NCI-H1105 treated with DMSO at 0.1 percent for 48 hours (cell line): ENCODE measurements at regions not wholly inside any gene's neighbourhood (a gene's known extent, or its start where the extent isn't known, plus 50 kb on each side); places are given as distances from the start of the nearest gene placed in this dataset.
"Not testable (repeated sequence)": the region's sequence is repeated elsewhere in the genome, so short reads cannot be mapped to it uniquely, and the experiment has no call there.

Experiments
- DNase-seq: peaks from one replicate; lab custom pipeline; 2025; lab: John Stamatoyannopoulos, UW

DNA sequence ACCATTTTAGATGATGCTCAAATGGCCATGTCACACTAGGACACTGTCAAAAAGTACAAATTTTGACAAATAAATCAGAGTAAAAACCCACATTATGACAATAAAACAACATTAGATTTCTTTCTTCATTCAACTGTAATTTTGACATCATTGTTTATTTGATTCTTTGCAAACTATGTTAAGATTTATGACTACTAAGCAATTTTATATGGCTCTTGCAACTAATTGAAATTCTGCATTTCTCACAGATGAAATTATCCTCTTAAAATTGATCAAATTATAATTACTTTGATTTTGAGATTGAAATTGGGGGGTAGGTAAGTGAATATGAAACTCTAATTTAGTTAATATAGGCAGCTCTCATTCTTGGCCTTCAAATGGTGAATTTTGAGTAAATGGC, 59.8 kb downstream of the ATOH1 start:
- no peak for DNase-seq

DNA sequence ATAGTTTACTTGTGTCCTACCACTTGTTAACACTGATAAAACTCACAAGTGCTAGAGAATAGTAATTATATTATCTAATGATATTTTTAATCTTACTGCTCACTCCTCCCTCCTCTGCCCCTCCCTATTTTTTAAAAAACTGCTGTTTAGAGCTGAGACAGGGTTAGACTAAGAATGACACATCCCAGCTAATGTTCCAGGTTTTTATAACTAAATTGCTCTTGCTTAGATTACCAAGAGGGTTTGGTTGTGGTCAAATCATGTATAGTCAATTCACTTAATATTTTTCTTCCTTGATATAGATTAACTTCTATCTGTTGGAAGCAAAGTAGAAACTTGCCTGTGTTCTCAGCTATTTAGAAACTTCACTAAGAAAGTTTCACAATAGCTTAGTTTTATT, 60.2 kb downstream of the ATOH1 start:
- no peak for DNase-seq

DNA sequence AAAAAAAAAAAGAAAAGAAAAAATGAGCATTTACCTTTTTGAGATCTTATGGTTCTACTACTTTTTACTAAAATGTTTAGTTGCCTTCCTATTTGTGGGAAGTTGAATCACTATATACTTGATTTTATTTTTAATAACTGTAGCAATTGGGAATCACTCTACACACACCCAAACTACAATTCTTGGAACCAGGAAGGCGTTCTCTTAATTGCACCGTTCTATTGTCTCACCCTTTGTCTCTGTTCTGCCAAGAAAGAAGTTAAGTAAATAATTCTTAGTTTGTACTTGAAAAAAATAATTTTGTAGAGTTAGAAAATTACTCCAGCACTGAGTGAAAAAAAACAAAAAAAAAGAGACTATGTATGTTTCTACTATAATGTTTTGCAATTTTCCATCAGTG, 62.7 kb downstream of the ATOH1 start:
- no peak for DNase-seq

DNA sequence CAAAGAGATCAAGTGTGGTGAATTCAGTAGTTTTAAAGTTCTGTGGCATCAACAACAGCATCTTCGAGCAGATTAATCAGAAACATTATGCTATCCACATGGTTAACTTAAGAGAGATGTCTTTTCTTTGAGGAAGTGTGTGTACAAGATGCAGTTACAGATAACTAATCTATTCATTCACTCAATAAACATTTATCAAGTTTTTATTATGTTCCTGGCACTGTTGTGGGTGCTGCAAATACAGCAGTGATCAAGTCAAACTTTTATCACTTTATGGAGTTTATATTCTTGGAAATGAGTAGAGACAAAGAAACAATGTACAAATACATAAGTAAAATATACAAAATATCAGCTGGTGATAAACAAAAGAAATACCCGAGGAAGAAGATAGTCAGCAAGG, 66.4 kb downstream of the ATOH1 start:
- DNase-seq: no peak

DNA sequence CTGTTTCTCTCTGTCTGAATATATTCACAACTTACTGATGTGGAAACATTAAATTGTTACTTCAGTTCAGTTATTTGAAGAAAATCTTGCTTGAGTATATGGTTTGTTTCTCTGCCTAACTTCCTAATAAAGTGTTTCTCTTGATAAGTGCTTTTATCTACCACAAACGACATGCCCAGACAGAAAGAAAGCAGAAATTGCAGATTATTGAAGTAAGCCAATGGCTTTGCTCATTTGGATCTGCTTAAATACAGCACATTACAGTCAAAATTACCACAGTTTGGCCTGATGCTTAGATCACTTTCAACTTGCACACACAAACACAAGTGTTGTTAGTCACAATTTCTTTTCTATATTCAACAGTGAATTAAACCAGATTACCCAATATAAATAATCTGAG, 68.0 kb downstream of the ATOH1 start:
- no peak for DNase-seq

DNA sequence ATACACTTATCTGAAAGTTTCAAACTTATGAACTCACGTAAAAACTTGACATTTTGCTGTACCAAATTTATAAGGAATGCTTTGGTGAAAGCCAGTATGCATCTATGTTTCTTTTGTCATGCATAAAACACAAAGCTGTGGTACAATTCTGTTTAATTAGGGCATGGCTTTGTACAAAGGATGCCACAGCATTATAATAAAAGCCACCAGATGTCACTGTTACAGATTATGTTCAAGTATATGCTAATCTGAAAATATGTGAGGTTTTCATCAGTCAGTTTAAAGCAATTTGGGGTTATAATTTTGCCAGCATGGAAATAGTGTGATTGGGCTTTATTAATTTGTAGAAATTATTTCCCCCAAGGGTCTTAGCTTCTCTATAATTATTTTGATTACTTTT, 69.0 kb downstream of the ATOH1 start:
- DNase-seq: peak; percentile 26

DNA sequence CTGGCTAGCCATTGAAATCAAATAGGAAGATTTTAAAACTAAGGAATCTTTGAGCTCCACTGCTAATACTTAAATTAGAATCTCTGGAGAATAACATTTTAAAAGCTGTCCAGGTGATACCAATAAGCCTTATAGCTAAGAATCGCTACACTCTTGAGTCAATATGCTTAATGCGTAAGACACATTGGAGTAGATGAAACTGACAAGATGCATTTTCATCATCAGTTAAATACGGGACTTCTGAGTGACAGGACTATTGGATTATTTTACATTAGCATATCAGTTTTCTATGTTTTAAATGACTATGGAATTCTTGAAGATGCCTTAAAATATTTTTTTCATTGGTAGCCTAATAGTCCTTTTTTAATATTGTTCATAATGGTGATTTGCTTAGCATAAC, 80.2 kb downstream of the ATOH1 start:
- no peak for DNase-seq

DNA sequence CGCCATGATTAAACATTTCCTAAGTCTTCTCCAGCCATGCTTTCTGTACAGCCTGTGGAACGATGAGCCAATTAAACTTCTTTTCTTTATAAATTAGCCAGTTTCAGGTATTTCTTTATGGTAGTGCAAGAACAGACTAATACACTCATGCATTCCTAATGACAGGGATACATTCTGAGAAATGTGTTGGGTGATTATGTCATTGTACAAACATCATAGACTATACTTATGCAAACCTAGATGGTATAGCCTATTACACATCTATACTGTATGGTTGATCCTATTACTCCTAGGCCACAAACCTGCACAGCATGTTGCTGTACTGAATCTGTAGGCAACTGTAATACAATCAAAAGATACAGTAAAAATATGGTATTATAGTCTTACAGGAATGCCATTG, 83.1 kb downstream of the ATOH1 start:
- no peak for DNase-seq

DNA sequence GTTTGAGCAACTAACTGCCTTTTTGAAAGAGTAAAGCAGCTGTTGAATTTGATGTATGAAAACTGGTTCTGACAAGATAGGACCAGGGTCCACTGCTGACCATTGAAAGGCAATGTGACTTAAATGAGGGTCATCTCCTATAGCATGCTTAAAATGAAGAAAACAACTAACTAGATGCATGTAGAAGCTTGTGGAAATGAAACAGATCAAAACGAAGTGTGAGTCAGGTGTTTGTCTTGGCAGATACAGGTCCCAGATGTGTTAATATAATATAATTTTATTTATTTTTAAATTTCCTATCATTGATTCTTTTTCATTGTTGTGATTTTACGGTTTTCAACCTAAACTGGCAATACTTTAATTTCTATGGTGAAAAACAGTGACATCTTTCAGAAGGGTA, 83.6 kb downstream of the ATOH1 start:
- DNase-seq: no peak

DNA sequence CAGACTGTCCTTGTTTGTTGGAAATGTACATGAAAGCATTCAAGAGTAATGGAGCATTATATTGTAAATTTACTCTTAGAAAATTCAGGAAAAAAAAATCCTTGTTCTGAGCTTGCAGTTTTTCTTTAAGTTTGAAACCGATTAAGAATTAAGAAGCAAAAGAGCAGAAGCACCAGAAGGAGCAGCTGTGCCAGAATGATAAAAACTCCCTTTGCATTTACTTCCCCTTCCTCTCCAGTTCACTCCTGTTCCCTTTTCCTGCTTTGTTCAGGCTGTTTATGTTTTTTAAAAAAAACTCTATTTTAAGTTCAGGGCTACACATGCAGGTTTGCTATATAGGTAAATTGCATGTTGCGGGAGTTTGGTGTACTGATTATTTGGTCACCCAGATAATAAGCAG, 90.3 kb downstream of the ATOH1 start:
- DNase-seq: no peak

DNA sequence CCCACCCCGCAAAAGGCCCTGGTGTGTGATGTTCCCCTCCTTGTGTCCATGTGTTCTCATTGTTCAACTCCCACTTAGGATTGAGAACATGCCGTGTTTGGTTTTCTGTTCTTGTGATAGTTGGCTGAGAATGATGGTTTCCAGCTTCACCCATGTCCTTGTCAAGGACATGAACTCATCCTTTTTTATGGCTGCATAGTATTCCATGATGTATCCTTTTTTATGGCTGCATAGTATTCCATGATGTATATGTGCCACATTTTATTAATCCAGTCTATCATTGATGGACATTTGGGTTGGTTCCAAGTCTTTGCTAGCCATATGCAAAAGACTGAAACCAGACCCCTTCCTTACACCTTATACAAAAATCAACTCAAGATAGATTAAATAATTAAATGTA, 95.0 kb downstream of the ATOH1 start:
- DNase-seq: not testable (repeated sequence)

DNA sequence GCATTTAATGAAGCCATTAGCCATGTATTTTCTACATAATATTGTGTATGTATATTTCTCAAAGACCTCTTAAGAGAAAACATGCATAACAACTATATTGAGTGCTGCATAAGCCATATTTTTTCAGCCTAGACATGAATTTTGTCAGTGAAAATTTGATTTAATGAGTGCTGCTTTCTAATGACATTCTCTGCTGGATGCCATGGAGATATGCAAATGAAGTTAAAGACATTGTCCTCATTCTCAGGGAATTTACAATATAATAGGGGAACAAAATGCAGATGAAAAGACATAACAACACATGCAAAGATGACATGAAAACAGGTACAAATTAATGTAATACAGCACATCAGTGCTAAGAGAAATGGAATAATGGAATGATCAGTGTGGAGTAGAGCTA, 118.7 kb downstream of the ATOH1 start:
- no peak for DNase-seq

DNA sequence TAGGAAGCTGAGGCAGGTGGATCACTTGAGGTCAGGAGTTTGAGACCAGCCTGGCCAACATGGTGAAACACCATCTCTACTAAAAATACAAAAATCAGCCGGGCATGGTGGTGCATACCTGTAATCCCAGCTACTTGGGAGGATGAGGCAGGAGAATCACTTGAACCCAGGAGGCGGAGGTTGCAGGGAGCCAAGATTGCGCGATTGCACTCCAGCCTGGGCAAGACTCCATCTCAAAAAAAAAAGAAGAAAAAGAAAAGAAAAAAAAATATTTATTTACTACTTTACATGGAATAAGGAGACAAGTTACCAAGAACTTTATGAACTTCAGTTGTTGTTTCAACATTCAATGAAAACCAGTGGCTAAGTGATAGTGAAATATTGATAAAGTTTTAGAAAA, 121.7 kb downstream of the ATOH1 start:
- DNase-seq: not testable (repeated sequence)

DNA sequence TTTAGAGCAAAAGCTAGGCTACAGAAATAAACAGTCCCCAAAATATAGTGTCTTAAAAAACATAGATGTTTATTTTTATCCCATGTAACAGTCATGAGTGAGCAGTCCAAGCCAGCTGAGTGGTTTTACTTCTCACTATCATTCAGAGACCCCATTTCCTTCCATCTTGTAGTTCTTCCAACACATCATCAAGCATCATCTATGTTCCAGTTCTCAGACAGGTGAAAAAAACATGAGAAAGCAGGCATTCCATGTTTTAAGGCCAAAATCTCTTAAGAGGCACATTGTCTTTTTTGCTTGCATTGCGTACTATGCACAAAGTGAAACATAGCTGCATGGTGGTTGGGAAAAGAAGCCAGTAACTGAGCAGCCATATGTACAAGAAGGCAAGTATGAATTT, 128.6 kb downstream of the ATOH1 start:
- DNase-seq: no peak

DNA sequence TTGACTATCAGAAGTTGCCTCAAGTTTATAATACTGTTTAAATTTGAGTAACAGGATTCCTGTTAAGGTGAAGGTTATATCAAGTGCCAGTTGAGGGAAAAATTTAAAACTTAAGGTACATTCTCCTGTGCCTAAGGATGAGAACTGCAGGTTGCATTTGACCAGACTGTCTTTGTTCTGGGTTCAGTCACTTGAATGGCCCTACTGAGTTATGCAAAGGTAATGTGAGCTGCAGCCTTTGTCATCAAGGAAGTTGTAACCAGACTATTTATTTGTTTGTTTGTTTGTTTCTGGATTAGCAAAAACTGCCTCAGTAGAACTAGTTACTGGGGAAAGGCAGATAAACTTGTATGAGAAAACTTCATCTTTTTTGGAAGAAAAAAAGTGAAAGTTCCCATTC, 131.9 kb downstream of the ATOH1 start:
- DNase-seq: no peak

DNA sequence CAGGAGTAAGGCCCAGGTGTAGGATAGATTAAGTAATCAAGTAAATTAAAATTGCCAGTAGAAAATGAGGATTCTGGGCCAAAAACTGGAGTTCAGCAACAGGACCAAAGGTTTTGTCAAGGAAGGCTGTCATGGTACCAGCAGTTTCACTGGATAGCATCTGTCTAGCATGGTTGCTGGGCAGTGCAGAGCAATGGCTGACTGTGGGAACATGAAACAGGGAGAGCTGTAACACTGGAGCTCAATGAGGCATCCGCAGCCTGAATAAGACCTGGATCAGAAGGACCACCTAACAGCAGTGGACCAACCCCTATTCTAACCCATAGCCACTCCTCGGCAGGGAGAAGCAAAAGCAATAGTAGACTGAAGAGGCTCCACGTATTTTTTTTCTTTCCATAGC, 132.4 kb downstream of the ATOH1 start:
- no peak for DNase-seq

DNA sequence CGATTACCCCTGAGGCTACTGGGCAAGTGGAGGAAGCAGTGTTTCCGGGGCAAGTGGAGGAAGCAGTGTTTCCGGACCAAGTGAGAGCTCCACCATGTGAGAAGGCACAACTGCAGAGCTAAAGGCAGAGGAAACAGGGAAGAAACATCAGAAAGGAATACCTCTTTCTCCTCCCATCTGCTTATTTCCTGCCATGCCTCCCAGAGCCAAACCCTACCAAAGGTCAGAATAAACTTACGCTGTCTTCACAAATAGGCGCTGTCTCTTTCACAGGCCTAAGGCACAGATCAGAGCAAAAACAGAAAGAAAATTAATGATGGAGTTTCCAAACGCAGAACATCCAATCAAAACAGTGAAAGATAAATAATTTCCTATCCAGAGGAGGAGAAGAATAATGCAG, 153.0 kb downstream of the ATOH1 start:
- no peak for DNase-seq

DNA sequence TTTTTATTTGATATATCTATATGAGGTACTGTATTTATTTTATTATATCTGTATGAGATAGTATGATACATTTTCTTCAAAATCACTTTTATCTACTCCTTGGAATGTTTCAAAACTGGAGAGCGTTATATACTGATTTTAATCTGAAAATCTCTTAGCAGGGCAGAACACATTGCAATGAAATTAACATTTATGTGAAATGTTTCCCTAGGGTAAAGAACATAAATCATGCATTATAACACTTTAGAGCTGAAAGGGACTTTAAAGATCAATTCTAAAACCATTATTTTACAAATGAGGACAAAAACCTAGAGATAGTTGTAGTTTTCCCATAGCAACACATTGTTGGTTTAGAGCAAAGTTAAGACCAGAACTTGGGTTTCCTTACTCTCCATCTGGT, 153.7 kb downstream of the ATOH1 start:
- no peak for DNase-seq

DNA sequence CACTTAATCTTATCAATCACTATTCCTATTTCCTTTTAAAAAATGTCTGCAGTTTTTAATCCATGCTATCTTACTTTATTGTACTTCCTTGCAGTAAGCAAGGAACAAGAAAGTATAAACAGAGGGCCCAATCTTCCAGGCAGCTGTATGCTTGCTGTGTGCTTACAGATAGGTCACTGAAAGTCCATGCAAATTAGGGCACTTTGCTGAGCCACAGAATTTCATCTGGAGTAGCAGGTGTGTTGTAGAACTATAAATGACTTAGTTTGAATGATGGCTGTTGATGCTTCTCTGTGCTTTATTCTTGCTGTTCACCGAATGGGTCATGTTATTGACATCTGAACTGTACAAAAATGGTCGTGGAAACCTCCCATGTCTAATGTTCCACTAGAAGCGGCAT, 154.6 kb downstream of the ATOH1 start:
- DNase-seq: no peak

DNA sequence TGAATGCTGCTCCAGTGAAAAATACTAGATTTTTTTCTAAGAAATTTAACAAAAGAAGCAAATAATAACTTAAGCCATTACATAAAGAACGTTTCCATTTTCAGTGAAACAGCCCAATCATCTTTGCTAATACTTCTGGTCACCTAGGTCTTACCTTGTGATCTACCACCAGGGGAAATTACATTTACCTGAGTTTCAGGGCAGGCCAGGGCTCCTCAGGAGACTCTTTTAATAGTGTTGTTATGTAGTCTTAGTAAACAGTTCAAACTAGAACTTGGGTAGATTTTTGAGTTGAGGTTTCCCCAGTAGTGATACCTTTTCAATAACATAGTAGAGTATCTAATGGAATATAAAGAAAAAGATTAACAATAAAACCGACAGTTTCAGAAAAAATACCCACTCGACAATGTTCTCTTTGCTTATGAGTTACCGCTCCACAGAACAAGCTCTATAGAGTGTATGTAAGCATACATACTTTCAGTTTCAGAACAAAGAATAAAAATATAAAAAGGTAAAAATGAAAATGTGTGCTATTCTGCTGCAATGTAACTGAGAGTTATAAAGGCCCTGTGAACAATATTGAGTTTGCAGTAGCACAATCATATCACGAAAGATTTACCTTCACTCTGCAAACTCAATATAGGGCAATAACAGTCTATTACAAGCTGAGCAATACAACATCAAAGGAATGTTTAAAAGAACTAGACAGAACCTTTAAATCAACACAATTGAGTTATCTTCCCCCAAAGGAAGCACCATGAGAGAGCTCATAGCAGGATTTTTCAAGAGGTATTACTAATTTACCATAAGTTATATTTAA, 165.8 kb downstream of the ATOH1 start:
- DNase-seq: no peak

DNA sequence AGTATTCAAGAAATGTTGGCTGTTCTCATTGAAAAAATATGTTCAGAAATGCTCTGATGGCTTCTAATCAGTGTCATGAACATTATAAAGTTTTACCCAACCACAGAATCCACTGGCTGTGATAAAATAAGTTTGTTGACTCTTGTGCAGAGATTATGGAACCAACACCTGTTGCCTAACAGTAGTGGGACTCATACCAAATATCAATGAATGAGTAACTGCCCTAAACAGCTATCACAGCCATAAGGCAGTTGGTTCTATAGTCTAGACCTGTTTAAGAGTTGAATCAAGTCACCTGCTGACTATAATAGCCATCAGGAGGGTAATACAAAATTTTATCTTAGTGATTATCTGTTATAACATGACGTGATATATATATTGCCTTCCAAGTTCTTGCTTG, 168.3 kb downstream of the ATOH1 start:
- DNase-seq: no peak

DNA sequence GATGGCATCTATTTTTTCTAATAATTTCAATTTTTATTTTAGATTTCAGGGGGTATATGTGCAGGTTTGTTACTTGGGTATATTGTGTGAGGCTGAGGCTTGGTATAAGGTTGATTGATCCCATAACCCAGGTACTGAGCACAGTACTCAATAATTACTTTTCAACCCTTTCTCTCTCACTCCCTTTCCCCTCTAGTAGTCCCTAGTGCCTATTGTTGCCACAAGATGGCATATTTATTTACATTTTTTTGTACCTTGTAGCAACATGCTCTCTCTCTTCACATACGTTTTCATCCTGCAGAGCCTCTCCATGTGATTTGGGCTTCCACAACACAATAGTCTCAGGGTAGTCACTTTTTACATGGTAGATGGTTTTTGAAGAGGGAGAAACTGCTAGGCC, 172.0 kb downstream of the ATOH1 start:
- no peak for DNase-seq

DNA sequence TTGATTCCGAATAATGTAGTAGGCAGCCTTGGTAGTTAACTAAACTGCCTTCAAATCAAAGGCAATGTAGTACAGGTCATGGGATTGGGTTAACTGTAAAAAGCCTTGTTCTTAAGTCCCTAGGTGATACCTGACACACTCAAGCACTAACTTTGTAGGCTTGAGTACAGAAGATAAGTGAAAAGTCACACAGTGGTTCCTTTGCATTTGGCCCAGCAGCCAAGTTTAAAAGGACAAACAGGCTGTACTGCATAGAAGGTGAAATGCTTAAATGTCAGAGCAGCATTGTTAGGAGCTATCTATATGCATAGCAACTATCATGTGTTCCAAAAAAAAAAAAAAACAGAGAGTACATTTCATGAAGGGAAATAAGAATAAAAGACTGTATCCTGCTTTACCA, 178.4 kb downstream of the ATOH1 start:
- DNase-seq: no peak

DNA sequence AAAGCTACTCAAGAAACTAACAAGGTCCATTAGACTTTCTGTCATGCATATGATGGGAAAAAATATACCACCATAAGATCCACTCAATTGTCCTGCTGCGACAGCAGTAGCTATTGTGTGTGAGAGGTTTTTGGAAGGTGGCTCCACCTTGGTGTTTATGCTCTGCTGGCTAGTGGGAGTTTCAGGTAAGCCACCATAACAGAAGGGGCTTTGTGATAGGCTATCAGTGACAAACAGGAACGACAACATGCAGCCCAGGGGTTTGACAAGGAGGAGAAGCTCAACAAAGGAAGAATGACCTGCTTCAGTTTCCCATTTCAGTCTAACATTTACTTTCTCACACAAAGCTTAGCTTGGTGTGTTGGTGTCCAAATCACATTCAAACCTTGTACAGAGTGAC, 182.6 kb downstream of the ATOH1 start:
- DNase-seq: no peak
